Ovary (tissue), 3 donors: ENCODE measurements at regions not wholly inside any gene's neighbourhood (a gene's known extent, or its start where the extent isn't known, plus 50 kb on each side); places are given as distances from the start of the nearest gene placed in this dataset.

Experiments used
- CTCF ChIP-seq, 3 donors: fragments of 450-650 bp in 2 of 3; fragments of 200-600 bp in 1 of 3; IDR thresholded peaks; one replicate each; pipeline versions ENCODE4 v1.5.1 to v1.8.0; 2016 to 2022; ENCODE audit warnings: antibody characterized with exemption in 3 of 3, mild to moderate bottlenecking in 1 of 3
- EP300 ChIP-seq: sonication (generic); formaldehyde crosslinking; IDR thresholded peaks from one replicate; pipeline ENCODE4 v1.6.1; 2017; ENCODE audit warnings: antibody characterized with exemption
- POLR2A ChIP-seq: fragments of 450-650 bp; IDR thresholded peaks from one replicate; pipeline ENCODE4 v1.6.1; 2017; ENCODE audit warnings: antibody characterized with exemption, mild to moderate bottlenecking, moderate library complexity
- donor health status: DM: no; HTN: no; CAD: no.

DNA sequence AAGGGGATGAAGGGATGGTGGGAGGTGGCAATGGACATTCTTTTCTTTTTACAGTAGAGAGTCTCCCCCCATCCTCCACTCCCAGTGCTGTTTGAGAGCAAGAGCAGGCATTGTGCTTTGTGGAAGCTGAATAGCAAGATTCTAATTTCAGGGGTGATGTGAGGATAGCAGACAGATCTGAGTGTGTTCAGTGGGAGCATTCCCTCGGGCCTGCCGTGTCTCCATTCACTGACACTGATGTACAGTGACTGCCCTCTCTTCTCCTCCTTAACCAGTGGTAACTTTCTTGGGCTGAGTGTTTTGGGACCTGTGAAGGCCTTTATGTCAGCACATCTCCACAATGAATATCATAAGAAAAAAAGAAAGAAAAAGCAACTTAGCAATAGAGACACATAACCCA lies 396.6 kb upstream of the RPS6KA3 start:
- TF ChIP-seq CTCF (IDR thresholded peaks at IDR 0.05) (no peak), EP300 (no peak), POLR2A (no peak)
